VCaP (cell line): ENCODE measurements at regions not wholly inside any gene's neighbourhood (a gene's known extent, or its start where the extent isn't known, plus 50 kb on each side); places are given as distances from the start of the nearest gene placed in this dataset.

Experiments
- H3K27ac ChIP-seq: fragments of 450-650 bp; 2 replicates; pipeline ENCODE4 v1.5.1; 2017
- CTCF ChIP-seq: fragments of 450-650 bp; conservative IDR thresholded peaks from 2 replicates; pipeline ENCODE4 v1.5.1; 2017; ENCODE audit warnings: mild to moderate bottlenecking, moderate library complexity

GRCh38 chr14:56461276-56462275, 118.0 kb upstream of the TMEM260 start:
- H3K27ac ChIP-seq: no peak overlapping the region
- TF ChIP-seq CTCF: no peak

DNA sequence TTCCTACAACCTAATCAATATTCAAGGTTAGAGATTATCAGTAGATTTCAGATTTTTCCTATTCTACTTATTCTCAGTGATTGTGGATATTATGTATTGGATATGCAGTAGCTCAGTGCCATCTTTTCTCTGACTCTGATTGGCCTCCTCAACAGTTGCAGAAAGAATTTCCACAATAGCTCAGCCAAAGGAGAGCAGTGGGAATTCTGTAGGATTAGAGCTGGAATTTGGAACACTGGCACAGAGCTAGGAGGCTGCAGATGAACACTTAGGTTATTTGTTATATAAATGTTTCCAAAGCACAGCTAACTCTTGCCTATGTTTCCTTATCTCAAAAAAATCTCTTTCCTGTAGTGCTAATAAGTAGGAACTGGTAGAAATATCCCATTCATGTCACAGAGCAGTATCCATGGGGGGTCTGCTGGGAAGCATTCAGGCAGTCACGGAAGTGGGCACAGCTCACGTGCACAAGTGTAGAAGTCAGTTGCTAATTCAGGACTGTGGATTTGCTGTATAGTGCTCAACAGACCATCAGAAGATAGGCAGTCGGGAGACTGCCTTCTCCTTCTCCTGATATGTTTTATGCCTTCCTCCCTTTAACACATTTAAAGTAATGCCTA, 116.2 kb upstream of the TMEM260 start:
- TF ChIP-seq CTCF: no peak
- no peak overlapping the region for H3K27ac ChIP-seq

DNA sequence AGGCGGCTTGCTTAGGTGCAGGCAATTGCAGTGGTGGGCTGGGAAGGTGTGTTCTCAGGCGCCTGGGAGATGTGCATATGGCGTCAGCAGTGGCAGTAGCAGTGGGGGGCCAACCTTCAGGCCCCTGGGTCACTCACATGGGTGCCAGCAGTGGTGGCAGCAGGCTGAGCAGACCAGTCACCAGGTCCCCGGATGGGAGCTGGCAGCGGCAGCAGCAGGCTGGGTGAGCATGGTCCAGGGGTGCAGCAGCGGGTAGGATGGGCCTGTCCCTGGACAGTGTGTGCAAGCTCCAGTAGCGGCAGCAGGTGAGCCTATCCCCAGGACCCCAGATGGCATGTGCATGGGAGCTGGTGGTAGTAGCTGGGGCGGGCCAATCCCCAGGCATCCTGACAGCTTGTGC, 108.5 kb upstream of the TMEM260 start:
- no peak for TF ChIP-seq CTCF
- no peak overlapping the region for H3K27ac ChIP-seq

- peak; percentile 95 for TF ChIP-seq CTCF
- no peak overlapping the region for H3K27ac ChIP-seq
Measured at GRCh38 chr14:56474419-56475022, 105.1 kb upstream of the TMEM260 start.

DNA sequence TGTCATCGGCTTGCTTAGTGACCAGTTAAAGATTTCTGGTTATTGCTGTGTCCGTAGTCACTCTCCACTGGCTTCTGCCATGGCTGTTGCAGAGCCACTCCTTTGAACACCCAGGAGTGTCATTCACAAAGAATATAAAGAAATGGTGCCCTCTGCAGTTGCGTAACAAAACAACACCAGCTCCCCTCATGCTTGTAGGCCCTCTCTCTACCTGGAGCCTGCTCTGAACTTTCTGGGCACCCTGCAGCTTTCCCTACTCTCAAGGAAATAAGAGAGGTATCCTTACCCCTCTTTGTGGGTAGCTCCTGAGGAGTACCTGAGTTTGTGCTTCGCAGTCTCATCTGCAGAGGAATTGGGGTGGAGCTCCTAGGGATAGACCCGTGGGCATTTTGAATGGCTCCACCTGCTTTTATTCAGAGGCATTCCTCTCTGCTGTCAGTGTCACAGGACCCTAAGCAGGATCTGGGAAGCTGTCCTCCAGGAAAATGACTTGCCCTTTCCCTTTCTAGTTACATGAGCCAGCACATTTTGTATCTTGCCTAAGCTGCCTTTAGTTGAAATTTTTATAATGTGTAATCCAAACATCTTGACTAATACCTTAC, 97.2 kb upstream of the TMEM260 start:
- peak; percentile 58 for TF ChIP-seq CTCF
- H3K27ac ChIP-seq: no peak overlapping the region

- TF ChIP-seq CTCF: peak; percentile 71
Measured at GRCh38 chr14:56487090-56487667, 92.4 kb upstream of the TMEM260 start.

More at GRCh38 chr14:56487090-56487667, 92.4 kb upstream of the TMEM260 start:
- no peak overlapping the region for H3K27ac ChIP-seq
